ENCODE measurements at regions not wholly inside any gene's neighbourhood (a gene's known extent, or its start where the extent isn't known, plus 50 kb on each side); places are given as distances from the start of the nearest gene placed in this dataset.
A peak's percentile ranks its signal among the peaks of the same experiment; 100 is the strongest.

GRCh38 chr3:117476572-117476971, 767.0 kb downstream of the TUSC7 start:
- no peak overlapping the region for H3K27ac Mint-ChIP-seq
- H3K27me3 Mint-ChIP-seq, result no peaks in the 10 kb centered on the region
- no peaks in the 10 kb centered on the region for H3K36me3 Mint-ChIP-seq
- H3K4me3 Mint-ChIP-seq, result no peak overlapping the region
- H3K9me3 Mint-ChIP-seq, result no peaks in the 10 kb centered on the region
- H3K4me1 Mint-ChIP-seq, result no peaks in the 10 kb centered on the region

- no peaks in the 10 kb centered on the region for H3K9me3 Mint-ChIP-seq
- no peak overlapping the region for H3K27ac Mint-ChIP-seq
- H3K4me1 Mint-ChIP-seq, result no peaks in the 10 kb centered on the region
- no peak overlapping the region for H3K4me3 Mint-ChIP-seq
- H3K27me3 Mint-ChIP-seq, result no peaks in the 10 kb centered on the region
- no peaks in the 10 kb centered on the region for H3K36me3 Mint-ChIP-seq
Measured at GRCh38 chr3:117477214-117477755, 767.7 kb downstream of the TUSC7 start.

- no peaks in the 10 kb centered on the region for H3K4me1 Mint-ChIP-seq
- peaks cover 2% of the 10 kb centered on the region for H3K36me3 Mint-ChIP-seq
- H3K9me3 Mint-ChIP-seq, result no peaks in the 10 kb centered on the region
- H3K4me3 Mint-ChIP-seq, result no peak overlapping the region
- H3K27ac Mint-ChIP-seq, result no peak overlapping the region
- no peaks in the 10 kb centered on the region for H3K27me3 Mint-ChIP-seq
Measured at GRCh38 chr3:117479095-117479494, 769.5 kb downstream of the TUSC7 start.

- Mint-ChIP-seq H3K9me3 (no peaks in the 10 kb centered on the region), H3K27ac (no peak overlapping the region), H3K36me3 (peaks cover 2% of the 10 kb centered on the region), H3K27me3 (no peaks in the 10 kb centered on the region), H3K4me1 (no peaks in the 10 kb centered on the region), H3K4me3 (no peak overlapping the region)
Measured at GRCh38 chr3:117480525-117480924, 770.9 kb downstream of the TUSC7 start.

GRCh38 chr3:117480972-117481371, 771.4 kb downstream of the TUSC7 start:
- Mint-ChIP-seq H3K4me1 (no peaks in the 10 kb centered on the region), H3K9me3 (no peaks in the 10 kb centered on the region), H3K27me3 (no peaks in the 10 kb centered on the region), H3K4me3 (no peak overlapping the region), H3K36me3 (peaks cover 2% of the 10 kb centered on the region), H3K27ac (peak overlapping the region in 1 of 3 donors; percentile 41)

- peaks cover 2% of the 10 kb centered on the region for H3K36me3 Mint-ChIP-seq
- H3K27me3 Mint-ChIP-seq, result no peaks in the 10 kb centered on the region
- no peaks in the 10 kb centered on the region for H3K9me3 Mint-ChIP-seq
- peaks cover 0 to 3% (median 0%) of the 10 kb centered on the region in 3 donors for H3K4me1 Mint-ChIP-seq
- no peak overlapping the region for H3K27ac Mint-ChIP-seq
- no peak overlapping the region for H3K4me3 Mint-ChIP-seq
Measured at GRCh38 chr3:117483839-117484238, 774.3 kb downstream of the TUSC7 start.

DNA sequence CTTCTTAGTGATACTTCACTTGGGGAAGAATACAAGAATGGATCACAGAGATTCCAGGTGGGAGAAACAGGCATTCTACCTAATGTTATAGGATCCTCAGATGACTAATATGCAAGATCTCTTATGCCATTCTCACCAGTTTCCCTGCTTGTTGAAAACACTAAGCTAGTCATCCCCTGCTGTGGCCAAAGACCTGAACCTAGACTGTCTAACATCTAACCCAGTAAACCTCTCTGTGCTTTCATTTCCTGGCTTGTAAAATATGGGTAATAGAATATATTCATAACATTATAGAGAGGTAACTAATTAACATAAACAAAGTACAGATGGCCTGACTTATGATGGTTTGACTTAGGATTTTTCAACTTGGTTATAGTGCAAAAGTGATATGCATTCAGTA, 776.3 kb downstream of the TUSC7 start:
- Mint-ChIP-seq H3K36me3 (peaks cover 2% of the 10 kb centered on the region), H3K27me3 (no peaks in the 10 kb centered on the region), H3K27ac (no peak overlapping the region), H3K4me3 (no peak overlapping the region), H3K9me3 (no peaks in the 10 kb centered on the region), H3K4me1 (peaks cover 0 to 3% (median 0%) of the 10 kb centered on the region in 3 donors)

DNA sequence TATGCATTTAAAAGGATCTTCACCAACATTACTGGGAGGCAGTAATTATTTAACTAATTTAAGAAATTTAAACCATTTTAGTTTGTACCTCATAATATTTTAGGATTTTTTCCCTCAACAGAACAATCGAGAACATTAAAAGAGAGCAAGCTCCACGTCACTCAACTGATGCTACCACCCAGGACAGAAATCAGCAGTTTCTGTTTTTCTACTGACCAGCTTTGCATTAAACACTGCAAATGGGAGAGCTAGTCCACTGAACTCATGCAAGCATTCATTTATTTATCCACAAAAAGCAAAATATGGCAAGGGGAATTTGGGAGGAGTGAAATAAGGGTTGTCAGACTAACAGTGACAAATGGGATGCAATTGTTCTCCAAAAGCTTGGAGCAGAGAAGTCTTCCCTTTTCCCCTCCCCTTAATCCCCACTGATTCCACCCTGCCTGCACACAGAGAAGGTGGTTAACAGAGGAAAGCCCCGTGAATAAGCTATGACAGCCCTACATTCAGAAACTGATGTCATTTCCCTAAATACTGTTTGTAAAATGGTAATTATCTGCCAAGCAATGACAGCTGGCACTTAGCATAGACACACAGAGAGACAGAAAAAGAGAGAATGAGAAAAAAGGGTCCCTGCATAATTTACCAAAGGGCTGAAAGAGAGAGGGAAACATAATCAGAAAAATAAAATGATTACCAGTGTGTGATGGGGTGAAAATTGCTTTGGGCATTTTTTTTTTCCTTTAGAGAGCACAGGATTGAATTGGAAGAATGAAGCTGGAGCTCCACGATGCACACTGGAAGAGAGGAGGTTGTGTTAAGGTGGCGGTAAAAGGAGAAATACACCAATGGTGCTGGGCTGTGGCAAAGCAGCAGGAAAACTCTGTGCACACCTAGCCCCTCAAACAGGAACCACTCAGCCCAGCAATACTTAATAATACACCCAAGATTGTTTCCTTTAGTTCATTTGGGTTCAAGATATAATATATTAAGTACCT, 777.4 kb downstream of the TUSC7 start:
- Mint-ChIP-seq H3K27me3 (peaks cover 1% of the 10 kb centered on the region), H3K4me1 (peaks cover 0 to 3% (median 0%) of the 10 kb centered on the region in 3 donors), H3K4me3 (no peak overlapping the region), H3K9me3 (no peaks in the 10 kb centered on the region), H3K36me3 (peaks cover 2% of the 10 kb centered on the region), H3K27ac (peak overlapping the region in 1 of 3 donors; percentile 41)

- peaks cover 1% of the 10 kb centered on the region for H3K27me3 Mint-ChIP-seq
- no peak overlapping the region for H3K4me3 Mint-ChIP-seq
- H3K9me3 Mint-ChIP-seq, result peaks cover 0 to 2% (median 0%) of the 10 kb centered on the region in 3 donors
- peaks cover 0 to 3% (median 0%) of the 10 kb centered on the region in 3 donors for H3K4me1 Mint-ChIP-seq
- H3K27ac Mint-ChIP-seq, result no peak overlapping the region
- H3K36me3 Mint-ChIP-seq, result peaks cover 1% of the 10 kb centered on the region
Measured at GRCh38 chr3:117488983-117489382, 779.4 kb downstream of the TUSC7 start.

DNA sequence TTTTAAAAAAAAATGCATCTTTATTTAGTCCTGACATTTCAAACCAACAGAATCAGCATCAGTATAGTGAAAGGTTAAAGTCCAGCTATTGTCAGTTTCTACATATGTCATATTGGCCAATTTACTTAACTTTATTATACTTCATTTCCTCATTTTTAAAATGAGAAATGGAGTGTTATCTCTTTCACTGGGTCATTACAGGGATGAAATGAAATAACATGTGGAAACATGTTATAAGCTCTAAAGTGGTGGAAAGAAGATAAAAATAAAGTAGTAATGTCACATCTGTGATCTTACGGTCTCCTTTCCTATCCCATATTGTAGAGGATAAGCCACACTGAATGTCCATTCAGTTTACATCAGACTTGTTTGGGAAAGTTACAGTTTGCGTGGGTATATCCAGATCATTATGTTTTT, 780.1 kb downstream of the TUSC7 start:
- Mint-ChIP-seq H3K36me3 (no peaks in the 10 kb centered on the region), H3K9me3 (peaks cover 0 to 2% (median 0%) of the 10 kb centered on the region in 3 donors), H3K27me3 (peaks cover 1% of the 10 kb centered on the region), H3K27ac (no peak overlapping the region), H3K4me1 (peaks cover 0 to 3% (median 0%) of the 10 kb centered on the region in 3 donors), H3K4me3 (no peak overlapping the region)

- peaks cover 0 to 3% (median 0%) of the 10 kb centered on the region in 3 donors for H3K4me1 Mint-ChIP-seq
- H3K9me3 Mint-ChIP-seq, result peaks cover 0 to 2% (median 0%) of the 10 kb centered on the region in 3 donors
Measured at GRCh38 chr3:117490716-117491115, 781.1 kb downstream of the TUSC7 start.

GRCh38 chr3:117495620-117496019, 786.0 kb downstream of the TUSC7 start:
- no peaks in the 10 kb centered on the region for H3K36me3 Mint-ChIP-seq
- H3K27me3 Mint-ChIP-seq, result peaks cover 1% of the 10 kb centered on the region
- peaks cover 0 to 2% (median 0%) of the 10 kb centered on the region in 3 donors for H3K9me3 Mint-ChIP-seq
- no peaks in the 10 kb centered on the region for H3K4me1 Mint-ChIP-seq
- no peak overlapping the region for H3K4me3 Mint-ChIP-seq
- H3K27ac Mint-ChIP-seq, result no peak overlapping the region

More at GRCh38 chr3:117490716-117491115, 781.1 kb downstream of the TUSC7 start:
- H3K27ac Mint-ChIP-seq, result no peak overlapping the region
- H3K27me3 Mint-ChIP-seq, result peaks cover 1% of the 10 kb centered on the region
- no peak overlapping the region for H3K4me3 Mint-ChIP-seq
- H3K36me3 Mint-ChIP-seq, result no peaks in the 10 kb centered on the region

- H3K4me1 Mint-ChIP-seq, result no peaks in the 10 kb centered on the region
- H3K36me3 Mint-ChIP-seq, result peaks cover 3% of the 10 kb centered on the region
- no peak overlapping the region for H3K4me3 Mint-ChIP-seq
- peaks cover 0 to 2% (median 0%) of the 10 kb centered on the region in 3 donors for H3K9me3 Mint-ChIP-seq
- H3K27me3 Mint-ChIP-seq, result no peaks in the 10 kb centered on the region
- H3K27ac Mint-ChIP-seq, result no peak overlapping the region
Measured at GRCh38 chr3:117499189-117499870, 789.8 kb downstream of the TUSC7 start.

- no peaks in the 10 kb centered on the region for H3K9me3 Mint-ChIP-seq
- H3K27me3 Mint-ChIP-seq, result no peaks in the 10 kb centered on the region
- H3K36me3 Mint-ChIP-seq, result no peaks in the 10 kb centered on the region
- no peak overlapping the region for H3K27ac Mint-ChIP-seq
- no peaks in the 10 kb centered on the region for H3K4me1 Mint-ChIP-seq
- H3K4me3 Mint-ChIP-seq, result no peak overlapping the region
Measured at GRCh38 chr3:117507958-117508357, 798.4 kb downstream of the TUSC7 start.

DNA sequence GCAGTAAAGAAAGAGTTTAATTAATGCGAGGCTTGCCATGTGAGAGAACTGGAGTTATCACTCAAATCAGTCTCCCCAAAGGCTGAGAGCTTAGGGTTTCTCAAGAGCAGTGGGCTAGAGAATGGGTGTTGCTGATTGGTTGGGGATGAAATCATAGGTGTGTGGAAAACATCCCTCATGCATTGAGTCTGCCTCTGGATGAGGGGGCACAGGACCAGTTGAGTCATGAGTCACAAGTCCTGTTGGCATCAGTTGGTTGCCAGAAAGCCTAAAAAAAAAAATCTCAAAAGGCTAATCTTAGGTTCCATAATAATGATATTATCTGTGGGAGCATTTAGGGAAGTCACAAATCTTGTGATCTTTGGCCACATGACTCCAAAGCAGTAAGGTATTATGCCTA, 800.3 kb downstream of the TUSC7 start:
- Mint-ChIP-seq H3K4me3 (no peak overlapping the region), H3K4me1 (no peaks in the 10 kb centered on the region), H3K27me3 (no peaks in the 10 kb centered on the region), H3K36me3 (no peaks in the 10 kb centered on the region), H3K27ac (peak overlapping the region in 1 of 3 donors; percentile 58), H3K9me3 (no peaks in the 10 kb centered on the region)

All from IgD-negative memory B cell (primary cell).